PC-9 (cell line): ENCODE measurements at regions not wholly inside any gene's neighbourhood (a gene's known extent, or its start where the extent isn't known, plus 50 kb on each side); places are given as distances from the start of the nearest gene placed in this dataset.

Source experiments
- EZH2 ChIP-seq: fragments of 200-600 bp; sonication (generic); IDR thresholded peaks from 2 replicates; pipeline ENCODE4 v1.8.0; 2017; ENCODE audit warnings: antibody characterized with exemption, low read depth
- TF ChIP-seq, protein P1 (sequence below): fragments of 200-600 bp; sonication (generic); conservative IDR thresholded peaks from 2 replicates; pipeline ENCODE4 v1.6.1; 2017; ENCODE audit warnings: mixed run types, antibody characterized with exemption, mild to moderate bottlenecking, moderate library complexity

DNA sequence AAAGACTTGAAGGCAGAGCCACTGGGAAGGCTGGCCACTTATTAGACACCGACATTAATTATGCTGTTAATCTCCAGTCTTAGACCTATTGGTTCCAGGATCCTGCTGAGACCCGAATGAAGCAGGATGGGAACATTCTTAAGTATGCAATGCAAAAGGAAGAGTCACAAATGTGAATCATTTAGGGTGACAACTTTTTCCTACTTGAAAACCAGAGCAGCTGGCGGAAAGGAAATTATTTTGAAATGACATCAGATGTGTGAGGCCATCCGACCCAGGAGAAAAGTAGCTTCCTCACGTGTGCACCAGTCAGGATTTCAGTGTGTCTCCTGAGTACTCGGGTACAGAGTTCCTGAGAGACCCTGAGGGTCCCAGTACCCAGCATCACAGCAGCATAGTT lies 222.9 kb upstream of the NCKAP5 start:
- TF ChIP-seq, protein P1, sequence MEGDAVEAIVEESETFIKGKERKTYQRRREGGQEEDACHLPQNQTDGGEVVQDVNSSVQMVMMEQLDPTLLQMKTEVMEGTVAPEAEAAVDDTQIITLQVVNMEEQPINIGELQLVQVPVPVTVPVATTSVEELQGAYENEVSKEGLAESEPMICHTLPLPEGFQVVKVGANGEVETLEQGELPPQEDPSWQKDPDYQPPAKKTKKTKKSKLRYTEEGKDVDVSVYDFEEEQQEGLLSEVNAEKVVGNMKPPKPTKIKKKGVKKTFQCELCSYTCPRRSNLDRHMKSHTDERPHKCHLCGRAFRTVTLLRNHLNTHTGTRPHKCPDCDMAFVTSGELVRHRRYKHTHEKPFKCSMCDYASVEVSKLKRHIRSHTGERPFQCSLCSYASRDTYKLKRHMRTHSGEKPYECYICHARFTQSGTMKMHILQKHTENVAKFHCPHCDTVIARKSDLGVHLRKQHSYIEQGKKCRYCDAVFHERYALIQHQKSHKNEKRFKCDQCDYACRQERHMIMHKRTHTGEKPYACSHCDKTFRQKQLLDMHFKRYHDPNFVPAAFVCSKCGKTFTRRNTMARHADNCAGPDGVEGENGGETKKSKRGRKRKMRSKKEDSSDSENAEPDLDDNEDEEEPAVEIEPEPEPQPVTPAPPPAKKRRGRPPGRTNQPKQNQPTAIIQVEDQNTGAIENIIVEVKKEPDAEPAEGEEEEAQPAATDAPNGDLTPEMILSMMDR: no peak
- no peak for TF ChIP-seq EZH2
